GM12892 (cell line): ENCODE measurements at regions not wholly inside any gene's neighbourhood (a gene's known extent, or its start where the extent isn't known, plus 50 kb on each side); places are given as distances from the start of the nearest gene placed in this dataset.
"Not testable (repeated sequence)": the region's sequence is repeated elsewhere in the genome, so short reads cannot be mapped to it uniquely, and the experiment has no call there.

ENCODE experiments used
- DNase-seq: peaks from one replicate; pipeline ENCODE4 v3.0.0; 2011; ENCODE audit not compliant: insufficient read length
- FAIRE-seq: peaks from 2 replicates; lab custom pipeline; 2011; peaks lifted over from hg19 to GRCh38; lab: Jason Lieb, UNC
- POLR2A ChIP-seq: IDR thresholded peaks from 2 replicates; pipeline ENCODE4 v1.6.1; 2011; ENCODE audit warnings: low read depth, low read length, control low read depth
- POLR2AphosphoS5 ChIP-seq: IDR thresholded peaks from 2 replicates; pipeline ENCODE4 v1.6.1; 2011; ENCODE audit warnings: low read depth, low read length, control low read depth
- TAF1 ChIP-seq: IDR thresholded peaks from 2 replicates; pipeline ENCODE4 v1.6.1; 2011; ENCODE audit warnings: low read depth, mild to moderate bottlenecking, control low read depth, low read length, borderline replicate concordance

DNA sequence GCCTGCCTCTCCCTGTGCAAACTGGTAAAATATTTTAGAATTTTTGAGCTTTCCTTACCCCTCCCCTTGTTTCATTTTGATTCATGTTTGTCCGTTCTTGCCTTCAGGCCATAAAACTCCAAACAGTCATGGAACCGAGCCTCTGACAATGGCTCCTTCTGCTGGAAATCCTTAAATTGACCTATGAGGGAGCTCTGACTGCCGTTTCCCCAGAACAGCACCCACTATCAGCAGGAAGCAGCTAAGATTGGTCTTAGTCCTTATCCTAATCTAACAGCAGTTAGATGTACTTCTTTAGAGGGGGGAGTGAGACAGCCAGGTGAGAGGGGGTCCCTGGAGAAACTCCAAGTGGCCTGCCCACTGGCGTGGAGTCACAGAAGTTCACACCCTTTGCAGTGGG, 106.7 kb downstream of the FAM174A start:
- no peak for DNase-seq
- TF ChIP-seq TAF1: no peak
- TF ChIP-seq POLR2AphosphoS5: no peak
- TF ChIP-seq POLR2A: no peak
- FAIRE-seq: no peak

DNA sequence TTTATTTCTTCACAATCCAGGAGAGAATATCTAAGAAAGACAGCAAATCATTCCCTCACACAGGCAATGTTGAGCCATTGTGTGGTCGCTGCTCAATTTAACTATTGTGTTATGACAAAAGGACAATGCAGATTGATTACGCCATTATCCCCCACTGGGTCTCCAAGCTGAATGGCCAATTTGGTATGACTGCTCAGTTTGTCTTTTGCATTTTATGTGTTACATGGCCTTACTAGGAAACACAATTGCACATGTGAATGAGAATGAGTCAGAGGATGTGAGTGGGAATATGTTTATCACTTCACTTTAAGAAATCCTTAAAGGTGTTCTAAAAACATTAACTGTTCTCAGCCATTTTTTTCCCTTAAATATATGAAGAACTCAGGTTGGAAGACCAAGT, 108.3 kb downstream of the FAM174A start:
- FAIRE-seq (no peak), DNase-seq (no peak)
- TF ChIP-seq TAF1: no peak
- no peak for TF ChIP-seq POLR2A
- no peak for TF ChIP-seq POLR2AphosphoS5

DNA sequence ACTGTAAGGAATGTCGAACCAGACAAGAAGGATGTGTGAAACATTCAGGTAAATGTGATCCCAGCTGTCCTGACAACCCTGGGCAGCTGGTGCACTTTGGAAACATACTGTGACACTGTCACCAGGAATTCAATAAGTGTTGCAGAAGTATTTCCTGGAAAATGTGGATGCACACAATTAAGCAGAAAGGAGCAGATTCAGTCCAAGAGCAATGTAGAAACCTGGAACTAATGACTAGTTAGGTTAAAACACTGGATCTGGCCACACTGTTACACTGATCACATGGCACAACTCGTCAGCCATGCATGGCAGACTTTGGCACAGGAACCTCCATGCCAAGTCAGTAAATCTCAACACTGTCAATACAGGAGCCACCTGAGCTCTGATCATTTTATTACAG, 109.0 kb downstream of the FAM174A start:
- TF ChIP-seq TAF1 (no peak), POLR2AphosphoS5 (no peak), POLR2A (no peak)
- FAIRE-seq: no peak
- DNase-seq: no peak

DNA sequence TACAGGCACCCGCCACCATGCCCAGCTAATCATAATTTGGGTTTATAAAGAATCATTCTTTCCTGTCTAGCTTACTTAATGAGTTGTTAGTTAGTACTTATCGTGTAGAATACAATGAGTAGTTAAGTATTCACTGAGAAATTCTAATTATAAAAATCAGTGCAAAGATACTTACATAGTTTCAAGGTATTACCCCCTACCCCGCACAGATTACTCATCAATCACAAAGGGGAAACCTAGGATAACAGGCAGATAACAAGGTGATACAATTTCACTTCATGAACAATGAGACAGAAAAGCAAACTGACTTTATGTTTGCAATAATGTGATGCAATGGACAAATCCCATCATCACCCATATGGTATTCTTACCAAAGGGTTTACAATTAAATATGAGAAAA, 109.6 kb downstream of the FAM174A start:
- TF ChIP-seq POLR2A (no peak), POLR2AphosphoS5 (no peak), TAF1 (no peak)
- no peak for FAIRE-seq
- DNase-seq: no peak

DNA sequence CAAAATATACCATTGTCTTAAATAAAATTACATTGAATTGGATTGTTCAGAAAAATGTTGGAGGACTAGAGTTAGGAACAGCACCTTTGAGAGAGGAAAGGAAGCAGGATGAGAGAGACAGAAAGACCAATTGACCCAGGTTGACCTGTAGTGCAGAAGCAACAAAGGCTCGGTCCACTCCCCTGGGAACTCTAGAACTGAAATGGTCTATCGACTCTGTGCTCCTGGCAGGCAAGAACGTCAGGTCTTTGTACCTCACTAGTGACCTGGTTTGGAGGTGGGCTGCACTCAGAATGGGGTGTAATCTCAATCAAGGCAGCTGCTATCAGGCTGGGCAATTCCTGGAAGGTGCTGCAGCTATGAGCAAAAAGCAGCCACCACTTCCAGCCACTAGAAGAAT, 110.8 kb downstream of the FAM174A start:
- TF ChIP-seq POLR2A (no peak), TAF1 (no peak), POLR2AphosphoS5 (no peak)
- FAIRE-seq (no peak), DNase-seq (no peak)

DNA sequence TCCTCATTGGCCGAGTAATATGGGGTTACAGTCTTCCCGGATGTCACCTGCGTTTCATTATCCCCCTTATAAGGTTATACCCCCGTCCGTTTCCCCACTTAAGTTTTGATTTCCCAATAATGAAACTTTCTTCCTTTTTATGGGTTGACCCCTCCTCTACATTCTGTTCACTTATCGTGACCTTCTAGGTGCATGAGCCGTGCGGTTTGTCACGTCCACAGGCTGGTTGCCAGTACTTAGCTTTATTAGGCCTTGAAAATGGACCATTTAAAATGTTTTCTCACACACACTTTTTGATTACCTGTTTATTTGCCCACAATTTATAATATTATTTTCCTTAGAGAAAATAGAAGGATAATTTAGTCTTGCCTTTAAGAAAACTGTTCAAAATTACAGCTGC, 111.5 kb downstream of the FAM174A start:
- no peak for TF ChIP-seq POLR2A
- no peak for TF ChIP-seq POLR2AphosphoS5
- TF ChIP-seq TAF1: no peak
- no peak for FAIRE-seq
- DNase-seq: no peak

DNA sequence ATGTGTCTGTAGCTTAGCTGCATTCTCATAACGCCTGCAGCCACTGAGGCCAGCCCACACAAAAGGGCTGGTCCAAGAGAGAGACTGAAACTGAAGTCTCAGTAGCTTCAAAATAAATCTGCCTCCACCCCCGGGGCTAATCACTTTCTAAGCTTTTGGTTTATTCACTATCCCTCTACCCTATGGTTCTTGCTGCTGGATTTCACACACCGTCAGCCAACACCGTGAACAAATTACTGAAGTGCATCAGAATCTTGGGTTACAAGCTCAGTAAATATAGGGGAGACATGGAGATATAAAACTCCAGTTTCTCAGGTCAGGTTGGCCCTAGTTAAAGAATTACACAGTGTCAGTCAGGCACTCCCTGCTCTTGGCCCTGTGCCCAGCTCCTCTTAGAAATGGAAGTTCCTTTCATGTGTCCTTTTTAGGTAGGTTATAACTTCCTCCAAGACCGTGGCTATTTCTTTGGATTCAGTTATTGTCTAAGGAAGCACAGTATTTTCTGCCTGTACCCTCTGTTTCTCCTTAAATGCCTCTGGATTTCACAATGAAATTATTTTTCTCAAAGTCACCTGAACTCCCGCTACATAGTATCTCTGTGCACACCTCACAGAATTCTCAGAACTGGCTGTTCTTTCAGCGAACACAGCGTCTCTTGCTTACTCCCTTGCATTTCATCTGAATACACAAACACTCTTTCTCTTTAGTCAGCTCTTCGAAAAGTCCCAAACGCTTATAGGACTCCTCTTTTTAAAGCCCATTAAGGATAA, 112.5 kb downstream of the FAM174A start:
- DNase-seq (no peak), FAIRE-seq (no peak)
- TF ChIP-seq POLR2AphosphoS5 (no peak), TAF1 (no peak), POLR2A (no peak)

DNA sequence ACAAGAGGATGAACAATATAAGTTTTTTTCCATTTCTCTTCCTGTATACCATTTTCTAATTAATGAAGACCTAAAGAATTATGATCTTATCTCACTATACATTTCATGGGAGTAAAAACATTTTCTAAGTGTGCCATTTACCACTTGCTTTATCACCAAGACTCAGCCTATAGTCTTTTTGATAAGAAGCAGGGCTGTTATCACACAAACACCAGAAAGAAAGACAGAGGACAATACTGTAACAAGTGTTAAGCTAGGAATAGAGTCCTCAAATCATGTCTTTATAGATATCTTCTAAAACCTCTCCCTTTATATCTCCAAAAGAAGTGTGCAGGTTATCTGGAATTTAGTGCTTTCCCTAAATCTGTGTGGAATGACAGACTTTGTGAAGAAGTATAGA, 119.7 kb downstream of the FAM174A start:
- DNase-seq (no peak), FAIRE-seq (no peak)
- TF ChIP-seq POLR2AphosphoS5: no peak
- TF ChIP-seq POLR2A: no peak
- TF ChIP-seq TAF1: no peak

DNA sequence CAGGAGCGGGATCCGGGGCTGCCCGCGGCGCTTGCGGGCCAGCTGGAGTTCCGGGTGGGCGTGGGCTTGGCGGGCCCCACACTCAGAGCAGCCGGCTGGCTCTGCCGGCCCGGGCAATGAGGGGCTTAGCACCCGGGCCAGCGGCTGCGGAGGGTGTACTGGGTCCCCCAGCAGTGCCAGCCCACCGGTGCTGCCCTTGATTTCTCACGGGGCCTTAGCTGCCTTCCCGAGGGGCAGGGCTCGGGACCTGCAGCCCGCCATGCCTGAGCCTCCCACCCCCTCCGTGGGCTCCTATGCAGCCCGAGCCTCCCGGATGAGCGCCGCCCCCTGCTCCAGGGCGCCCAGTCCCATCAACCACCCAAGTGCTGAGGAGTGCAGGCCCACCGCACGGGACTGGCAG, 121.6 kb downstream of the FAM174A start:
- FAIRE-seq, DNase-seq: not testable (repeated sequence)

DNA sequence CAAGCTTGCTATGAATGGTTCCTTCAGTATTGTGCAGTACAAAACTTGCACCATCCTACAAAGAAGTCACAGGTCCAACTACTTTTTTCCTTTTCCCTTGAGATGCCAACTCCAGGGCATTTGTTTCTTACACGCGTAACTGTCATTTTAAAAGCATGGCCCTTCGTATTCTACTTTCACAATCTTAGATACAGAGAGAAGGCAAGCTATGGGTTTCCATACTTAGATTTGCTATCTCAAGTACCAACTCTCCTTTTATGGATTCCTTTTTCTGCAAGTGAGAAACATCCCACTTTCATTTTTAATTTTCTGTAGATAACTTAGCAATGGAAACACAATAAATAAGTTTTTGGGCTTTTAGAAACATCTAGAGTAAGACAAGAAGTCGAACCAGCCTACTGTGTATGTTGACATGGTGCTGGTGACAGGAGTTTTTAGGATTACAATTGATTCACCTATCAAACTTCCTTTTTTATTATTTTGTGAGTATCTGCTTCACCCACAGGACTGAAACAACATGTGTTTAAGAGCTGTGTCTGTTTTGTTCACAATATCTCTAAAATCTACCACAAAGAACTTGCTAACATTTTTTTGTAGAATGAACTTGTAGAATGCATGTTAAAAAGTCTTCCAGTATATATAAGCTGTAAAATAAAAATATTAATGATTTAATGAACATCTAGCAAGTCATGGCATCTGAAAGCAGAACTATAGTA, 124.1 kb downstream of the FAM174A start:
- DNase-seq (no peak), FAIRE-seq (no peak)
- no peak for TF ChIP-seq POLR2AphosphoS5
- TF ChIP-seq POLR2A: no peak
- no peak for TF ChIP-seq TAF1

DNA sequence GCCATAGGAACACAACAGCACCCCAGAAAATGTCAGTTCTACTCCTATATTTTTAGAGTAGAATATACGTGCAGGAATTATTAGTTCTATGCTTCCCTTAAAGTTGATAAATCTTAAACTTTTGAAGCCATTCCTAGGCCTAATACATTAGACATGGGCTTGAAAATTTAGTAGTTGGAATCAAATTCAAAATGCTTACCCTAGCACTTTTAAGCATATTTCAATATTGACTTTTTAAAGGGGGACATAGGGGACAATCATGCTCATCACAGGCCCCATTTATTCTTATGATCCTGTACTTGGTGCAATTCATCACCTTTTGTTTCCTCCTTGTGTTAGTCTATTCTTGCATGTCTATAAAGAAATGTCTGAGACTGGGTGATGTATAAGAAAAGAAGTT, 129.0 kb downstream of the FAM174A start:
- FAIRE-seq: no peak
- no peak for DNase-seq

DNA sequence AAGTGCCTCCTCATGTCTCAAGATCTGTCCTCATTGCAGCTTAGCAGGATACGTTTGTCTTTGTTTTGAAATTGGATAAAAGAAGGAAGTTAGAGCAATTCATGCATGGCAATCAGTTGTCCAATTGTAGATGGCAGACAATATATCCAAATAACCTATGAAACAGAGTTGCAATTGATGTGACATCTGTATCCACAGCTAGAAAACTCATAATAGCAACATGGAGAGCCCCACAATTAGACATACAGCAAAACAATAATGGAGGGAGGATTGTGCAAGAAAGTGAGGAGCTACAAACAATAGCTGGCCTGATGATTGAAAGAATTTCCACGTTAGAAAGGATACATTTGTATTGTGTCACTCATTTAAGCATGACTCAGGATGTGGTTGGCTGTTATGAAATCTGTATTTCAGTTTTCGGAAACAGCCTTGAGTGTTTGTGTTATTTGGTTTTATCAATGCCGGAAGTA, 132.0 kb downstream of the FAM174A start:
- TF ChIP-seq TAF1 (no peak), POLR2A (no peak), POLR2AphosphoS5 (no peak)
- FAIRE-seq (peak; percentile 56), DNase-seq (no peak)

More for the DNA sequence above, 129.0 kb downstream of the FAM174A start:
- no peak for TF ChIP-seq POLR2AphosphoS5
- TF ChIP-seq TAF1: no peak
- TF ChIP-seq POLR2A: no peak
